OCI-LY3 (cell line): ENCODE measurements at regions not wholly inside any gene's neighbourhood (a gene's known extent, or its start where the extent isn't known, plus 50 kb on each side); places are given as distances from the start of the nearest gene placed in this dataset.

Source experiments
- H2AFZ ChIP-seq: fragments of 200-600, 300-600 bp; shearing (Covaris generic); 2 replicates; pipeline ENCODE4 v1.6.0; 2014; ENCODE audit warnings: antibody characterized with exemption, low read depth, low read length
- H3K27ac ChIP-seq: fragments of 200-600, 300-600 bp; sonication (generic); 2 replicates; pipeline ENCODE4 v1.5.1; 2014; ENCODE audit warnings: mild to moderate bottlenecking, low read length, moderate library complexity, mixed read lengths
- H3K27me3 ChIP-seq: fragments of 200-600, 300-600 bp; sonication (generic); 2 replicates; pipeline ENCODE4 v1.6.1; 2014; ENCODE audit warnings: low read depth, low read length, mixed read lengths
- H3K36me3 ChIP-seq: fragments of 200-600, 300-600 bp; sonication (generic); replicated peaks from 2 replicates; pipeline ENCODE3; 2014; ENCODE audit warnings: low read depth, low read length, mixed read lengths
- H3K4me1 ChIP-seq: fragments of 300-600, 200-600 bp; sonication (generic); 2 replicates; pipeline ENCODE4 v1.6.1; 2014; ENCODE audit warnings: low read length, mixed read lengths
- H3K4me2 ChIP-seq: fragments of 200-600, 300-600 bp; sonication (generic); 2 replicates; pipeline ENCODE4 v1.6.1; 2014; ENCODE audit warnings: low read length, mixed read lengths
- H3K4me3 ChIP-seq: fragments of 300-600, 200-600 bp; sonication (generic); 2 replicates; pipeline ENCODE4 v1.5.1; 2014; ENCODE audit warnings: antibody characterized with exemption, mild to moderate bottlenecking, low read length, moderate library complexity
- H3K79me2 ChIP-seq: fragments of 300-600, 200-600 bp; shearing (Covaris generic); 2 replicates; pipeline ENCODE4 v1.6.1; 2014; ENCODE audit warnings: mild to moderate bottlenecking, low read length, mixed read lengths
- H3K9ac ChIP-seq: fragments of 300-600, 200-600 bp; shearing (Covaris generic); 2 replicates; pipeline ENCODE4 v1.6.0; 2014; ENCODE audit warnings: mild to moderate bottlenecking, low read length, moderate library complexity
- H3K9me3 ChIP-seq: fragments of 200-600, 300-600 bp; shearing (Covaris generic); 2 replicates; pipeline ENCODE4 v1.6.1; 2014; ENCODE audit warnings: low read length, mixed read lengths; ENCODE audit not compliant: insufficient read depth
- H4K20me1 ChIP-seq: fragments of 200-600, 300-600 bp; sonication (generic); 2 replicates; pipeline ENCODE4 v1.6.1; 2016; ENCODE audit warnings: low read length, mixed read lengths; ENCODE audit not compliant: insufficient read depth
- EZH2phosphoT487 ChIP-seq: fragments of 200-600 bp; shearing (Covaris generic); IDR thresholded peaks from 2 replicates; pipeline ENCODE4 v1.6.1; 2018; ENCODE audit warnings: antibody characterized with exemption, mixed run types, low read depth
- TF ChIP-seq, protein P1 (sequence below): fragments of 200-600, 300-600 bp; sonication (generic); IDR thresholded peaks from 2 replicates; pipeline ENCODE4 v1.5.1; 2014; ENCODE audit warnings: antibody characterized with exemption, low read length, low read depth

GRCh38 chr2:236857246-236857645, 228.4 kb upstream of the COPS8 start:
- Histone ChIP-seq H3K27me3 (no peaks in the 10 kb centered on the region), H2AFZ (no peak overlapping the region), H3K9ac (no peak overlapping the region), H3K79me2 (no peaks in the 10 kb centered on the region), H3K4me1 (peaks cover 7% of the 10 kb centered on the region), H3K4me3 (no peak overlapping the region), H3K36me3 (no peaks in the 10 kb centered on the region), H3K4me2 (no peak overlapping the region), H4K20me1 (no peaks in the 10 kb centered on the region), H3K27ac (no peak overlapping the region), H3K9me3 (no peaks in the 10 kb centered on the region)
- TF ChIP-seq, protein P1, sequence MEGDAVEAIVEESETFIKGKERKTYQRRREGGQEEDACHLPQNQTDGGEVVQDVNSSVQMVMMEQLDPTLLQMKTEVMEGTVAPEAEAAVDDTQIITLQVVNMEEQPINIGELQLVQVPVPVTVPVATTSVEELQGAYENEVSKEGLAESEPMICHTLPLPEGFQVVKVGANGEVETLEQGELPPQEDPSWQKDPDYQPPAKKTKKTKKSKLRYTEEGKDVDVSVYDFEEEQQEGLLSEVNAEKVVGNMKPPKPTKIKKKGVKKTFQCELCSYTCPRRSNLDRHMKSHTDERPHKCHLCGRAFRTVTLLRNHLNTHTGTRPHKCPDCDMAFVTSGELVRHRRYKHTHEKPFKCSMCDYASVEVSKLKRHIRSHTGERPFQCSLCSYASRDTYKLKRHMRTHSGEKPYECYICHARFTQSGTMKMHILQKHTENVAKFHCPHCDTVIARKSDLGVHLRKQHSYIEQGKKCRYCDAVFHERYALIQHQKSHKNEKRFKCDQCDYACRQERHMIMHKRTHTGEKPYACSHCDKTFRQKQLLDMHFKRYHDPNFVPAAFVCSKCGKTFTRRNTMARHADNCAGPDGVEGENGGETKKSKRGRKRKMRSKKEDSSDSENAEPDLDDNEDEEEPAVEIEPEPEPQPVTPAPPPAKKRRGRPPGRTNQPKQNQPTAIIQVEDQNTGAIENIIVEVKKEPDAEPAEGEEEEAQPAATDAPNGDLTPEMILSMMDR = no peak
- no peak for TF ChIP-seq EZH2phosphoT487

GRCh38 chr2:236857781-236858180, 227.9 kb upstream of the COPS8 start:
- TF ChIP-seq, protein P1 = no peak
- TF ChIP-seq EZH2phosphoT487 = no peak
- no peak overlapping the region for H2AFZ ChIP-seq
- no peak overlapping the region for H3K9ac ChIP-seq
- H3K27ac ChIP-seq = no peak overlapping the region
- H3K9me3 ChIP-seq = no peaks in the 10 kb centered on the region
- no peaks in the 10 kb centered on the region for H3K36me3 ChIP-seq
- peaks cover 13% of the 10 kb centered on the region for H3K4me1 ChIP-seq
- no peak overlapping the region for H3K4me3 ChIP-seq
- H3K4me2 ChIP-seq = no peak overlapping the region
- no peaks in the 10 kb centered on the region for H4K20me1 ChIP-seq
- H3K27me3 ChIP-seq = no peaks in the 10 kb centered on the region
- no peaks in the 10 kb centered on the region for H3K79me2 ChIP-seq

DNA sequence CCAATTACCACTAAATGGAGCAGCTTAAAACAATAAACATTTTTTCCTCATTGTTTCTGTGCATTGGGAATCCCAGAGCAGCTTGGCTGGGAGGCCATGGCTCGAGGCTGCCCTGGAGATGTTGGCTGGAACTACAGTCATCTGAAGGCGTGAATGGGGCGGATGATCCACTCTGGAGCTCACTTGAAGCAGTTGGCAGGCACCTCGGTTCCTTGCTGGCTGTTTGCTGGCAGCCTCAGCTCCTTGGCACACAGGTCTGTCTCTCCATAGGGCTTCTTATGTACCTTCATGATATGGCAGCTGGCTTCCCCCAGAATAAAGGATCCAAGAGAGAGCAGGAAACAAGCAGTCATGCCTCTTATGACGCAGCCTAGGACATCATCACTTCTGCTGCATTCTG, 227.0 kb upstream of the COPS8 start:
- no peak overlapping the region for H3K9ac ChIP-seq
- no peaks in the 10 kb centered on the region for H3K9me3 ChIP-seq
- no peak overlapping the region for H3K4me3 ChIP-seq
- no peaks in the 10 kb centered on the region for H3K27me3 ChIP-seq
- no peaks in the 10 kb centered on the region for H3K36me3 ChIP-seq
- TF ChIP-seq, protein P1 = no peak
- TF ChIP-seq EZH2phosphoT487 = no peak
- no peaks in the 10 kb centered on the region for H4K20me1 ChIP-seq
- peaks cover 22% of the 10 kb centered on the region for H3K4me1 ChIP-seq
- H2AFZ ChIP-seq = no peak overlapping the region
- no peak overlapping the region for H3K4me2 ChIP-seq
- no peaks in the 10 kb centered on the region for H3K79me2 ChIP-seq
- H3K27ac ChIP-seq = no peak overlapping the region

DNA sequence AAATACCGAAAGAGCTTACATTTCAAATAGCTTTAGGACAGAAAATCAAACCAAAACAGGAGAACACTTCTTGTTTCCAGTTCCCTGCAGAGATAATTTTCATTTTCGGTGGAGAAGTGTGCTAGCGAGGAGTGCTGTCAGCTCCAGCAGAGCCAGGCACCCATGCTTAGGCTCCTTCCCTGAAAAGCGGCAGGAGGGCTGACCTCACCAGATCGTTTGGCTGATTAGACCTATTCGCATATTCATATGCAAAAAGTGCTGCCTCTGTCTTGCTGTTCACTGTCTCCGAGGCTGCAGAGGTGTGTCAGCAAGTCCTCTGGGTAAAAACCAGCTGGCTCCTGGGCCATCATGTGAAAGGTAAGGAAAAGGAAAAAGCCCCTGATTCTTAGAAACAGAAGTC, 225.8 kb upstream of the COPS8 start:
- Histone ChIP-seq H3K27me3 (no peaks in the 10 kb centered on the region), H3K4me3 (no peak overlapping the region), H3K36me3 (no peaks in the 10 kb centered on the region), H3K4me1 (peaks cover 26% of the 10 kb centered on the region), H3K9ac (no peak overlapping the region), H2AFZ (no peak overlapping the region), H3K4me2 (peak overlapping the region; percentile 14), H3K79me2 (no peaks in the 10 kb centered on the region), H4K20me1 (no peaks in the 10 kb centered on the region), H3K27ac (no peak overlapping the region), H3K9me3 (no peaks in the 10 kb centered on the region)
- no peak for TF ChIP-seq EZH2phosphoT487
- TF ChIP-seq, protein P1 = no peak
